ENCODE measurements at regions not wholly inside any gene's neighbourhood (a gene's known extent, or its start where the extent isn't known, plus 50 kb on each side); places are given as distances from the start of the nearest gene placed in this dataset.

DNA sequence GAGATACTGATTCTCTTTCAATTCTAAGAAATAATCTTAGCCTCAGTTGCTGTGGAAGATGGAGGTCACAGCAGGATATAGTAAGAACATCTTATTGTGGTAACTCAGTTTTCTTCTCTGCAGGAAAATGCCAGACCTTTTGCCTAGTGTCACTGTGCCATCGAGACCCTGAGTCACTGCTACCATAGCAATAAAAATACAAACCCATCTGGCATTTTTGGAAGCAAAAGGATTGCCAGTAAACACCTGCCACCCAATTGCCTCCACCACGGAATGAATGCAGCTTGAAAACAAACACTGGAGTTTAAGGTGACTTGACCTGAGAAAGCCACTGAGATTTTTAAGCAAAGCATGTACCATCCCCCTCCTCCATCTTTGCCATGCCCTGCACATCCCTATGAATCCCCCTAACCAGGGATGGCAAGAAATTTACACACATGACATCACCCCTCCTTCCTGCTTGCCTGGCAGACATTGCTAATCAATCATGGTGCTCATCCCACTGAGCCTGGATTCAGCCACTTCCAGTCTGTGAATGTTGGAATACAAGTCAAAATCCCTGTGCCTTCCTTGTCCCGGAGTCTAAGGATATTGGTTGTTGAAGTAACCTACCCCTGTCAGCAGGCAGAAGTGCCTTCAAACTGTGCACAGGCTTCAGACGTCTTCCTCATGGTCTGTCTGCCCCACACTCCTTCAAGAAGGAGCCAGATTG is 59.6 kb upstream of the MAMLD1 start:
- ATAC-seq, result no peak
- H3K36me3 ChIP-seq (replicated peaks in 1 of 2; ENCODE audit: insufficient read depth in 1 of 2, low read depth in 2 of 2), result no peaks in the 10 kb centered on the region
- H3K27ac ChIP-seq, result no peak overlapping the region
- intact Hi-C loops (cut with DNase I), result no loop called here
- no peaks in the 10 kb centered on the region for H3K4me1 ChIP-seq
- no peak for DNase-seq
- no peaks in the 10 kb centered on the region for H3K27me3 ChIP-seq
- TF ChIP-seq, protein P1, sequence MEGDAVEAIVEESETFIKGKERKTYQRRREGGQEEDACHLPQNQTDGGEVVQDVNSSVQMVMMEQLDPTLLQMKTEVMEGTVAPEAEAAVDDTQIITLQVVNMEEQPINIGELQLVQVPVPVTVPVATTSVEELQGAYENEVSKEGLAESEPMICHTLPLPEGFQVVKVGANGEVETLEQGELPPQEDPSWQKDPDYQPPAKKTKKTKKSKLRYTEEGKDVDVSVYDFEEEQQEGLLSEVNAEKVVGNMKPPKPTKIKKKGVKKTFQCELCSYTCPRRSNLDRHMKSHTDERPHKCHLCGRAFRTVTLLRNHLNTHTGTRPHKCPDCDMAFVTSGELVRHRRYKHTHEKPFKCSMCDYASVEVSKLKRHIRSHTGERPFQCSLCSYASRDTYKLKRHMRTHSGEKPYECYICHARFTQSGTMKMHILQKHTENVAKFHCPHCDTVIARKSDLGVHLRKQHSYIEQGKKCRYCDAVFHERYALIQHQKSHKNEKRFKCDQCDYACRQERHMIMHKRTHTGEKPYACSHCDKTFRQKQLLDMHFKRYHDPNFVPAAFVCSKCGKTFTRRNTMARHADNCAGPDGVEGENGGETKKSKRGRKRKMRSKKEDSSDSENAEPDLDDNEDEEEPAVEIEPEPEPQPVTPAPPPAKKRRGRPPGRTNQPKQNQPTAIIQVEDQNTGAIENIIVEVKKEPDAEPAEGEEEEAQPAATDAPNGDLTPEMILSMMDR (IDR thresholded peaks at IDR 0.05), result no peak
- no peak for TF ChIP-seq POLR2A (IDR thresholded peaks at IDR 0.05)
- WGBS, 2 donors, result 78 to 79% methylated on average over 2 to 4 of the region's 4 CpGs
- no peak overlapping the region for H3K4me3 ChIP-seq
- H3K9me3 ChIP-seq, result no peaks in the 10 kb centered on the region

DNA sequence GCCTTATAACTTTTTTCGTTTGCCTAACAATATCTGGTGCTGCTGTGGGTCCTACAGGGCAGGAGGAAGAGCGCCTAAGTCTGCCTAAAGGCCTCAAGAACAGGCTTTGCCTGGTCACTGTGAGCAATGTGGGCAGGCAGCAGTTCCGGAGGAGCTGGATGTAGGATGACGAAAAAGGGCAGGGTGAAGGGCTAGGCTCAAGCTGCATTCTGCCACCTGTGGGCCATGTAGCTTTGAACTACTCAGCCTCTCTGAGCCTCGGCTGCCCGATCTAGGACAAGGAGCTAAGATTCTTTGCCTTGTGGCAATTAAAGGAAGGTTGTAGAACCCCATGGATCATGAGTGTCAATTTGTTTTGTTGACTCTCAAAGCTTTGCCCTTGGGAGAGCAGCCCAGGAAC is 57.1 kb upstream of the MAMLD1 start:
- H3K27ac ChIP-seq, result no peak overlapping the region
- ATAC-seq (no peak), DNase-seq (no peak)
- no peaks in the 10 kb centered on the region for H3K36me3 ChIP-seq (replicated peaks in 1 of 2; ENCODE audit: insufficient read depth in 1 of 2, low read depth in 2 of 2)
- whole genome bisulfite sequencing, 2 donors, result 82 to 88% methylated on average over 4 to 6 of the region's 6 CpGs
- no peaks in the 10 kb centered on the region for H3K27me3 ChIP-seq
- TF ChIP-seq, protein P1 (IDR thresholded peaks at IDR 0.05), result no peak
- TF ChIP-seq POLR2A (IDR thresholded peaks at IDR 0.05), result no peak
- H3K4me3 ChIP-seq, result no peak overlapping the region
- H3K9me3 ChIP-seq, result no peaks in the 10 kb centered on the region
- no peaks in the 10 kb centered on the region for H3K4me1 ChIP-seq
- intact Hi-C loops (cut with DNase I), result no loop called here

DNA sequence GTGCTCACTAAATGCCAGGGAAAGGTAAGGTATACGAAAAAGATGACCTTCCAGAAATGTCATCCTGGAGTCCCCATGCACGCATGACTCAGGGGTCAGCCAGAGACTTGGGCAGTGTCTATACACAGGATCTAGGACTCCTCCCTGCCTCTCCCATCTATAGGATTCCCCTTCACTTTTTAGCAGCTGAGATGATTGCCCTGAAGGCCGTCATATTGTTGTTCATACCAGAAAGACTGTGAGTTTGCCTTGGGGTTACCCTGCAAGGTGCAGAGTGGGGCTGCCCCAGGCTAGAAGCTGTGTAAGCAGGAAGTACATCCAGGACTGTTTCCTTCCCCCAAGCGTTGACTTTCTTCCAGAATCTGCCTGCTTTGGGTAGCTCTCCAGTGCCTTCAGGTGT is 55.1 kb upstream of the MAMLD1 start:
- no peaks in the 10 kb centered on the region for H3K36me3 ChIP-seq (replicated peaks in 1 of 2; ENCODE audit: insufficient read depth in 1 of 2, low read depth in 2 of 2)
- H3K4me3 ChIP-seq, result no peak overlapping the region
- WGBS, 2 donors, result 95% methylated on average over 2 of the region's 4 CpGs; no CpG with 5 or more reads in 1 of the 2 donors
- no peak overlapping the region for H3K27ac ChIP-seq
- ATAC-seq (no peak), DNase-seq (no peak)
- intact Hi-C loops (cut with DNase I), result no loop called here
- no peaks in the 10 kb centered on the region for H3K27me3 ChIP-seq
- H3K4me1 ChIP-seq, result no peaks in the 10 kb centered on the region
- TF ChIP-seq POLR2A (IDR thresholded peaks at IDR 0.05), result no peak
- TF ChIP-seq, protein P1 (IDR thresholded peaks at IDR 0.05), result no peak
- H3K9me3 ChIP-seq, result no peaks in the 10 kb centered on the region

DNA sequence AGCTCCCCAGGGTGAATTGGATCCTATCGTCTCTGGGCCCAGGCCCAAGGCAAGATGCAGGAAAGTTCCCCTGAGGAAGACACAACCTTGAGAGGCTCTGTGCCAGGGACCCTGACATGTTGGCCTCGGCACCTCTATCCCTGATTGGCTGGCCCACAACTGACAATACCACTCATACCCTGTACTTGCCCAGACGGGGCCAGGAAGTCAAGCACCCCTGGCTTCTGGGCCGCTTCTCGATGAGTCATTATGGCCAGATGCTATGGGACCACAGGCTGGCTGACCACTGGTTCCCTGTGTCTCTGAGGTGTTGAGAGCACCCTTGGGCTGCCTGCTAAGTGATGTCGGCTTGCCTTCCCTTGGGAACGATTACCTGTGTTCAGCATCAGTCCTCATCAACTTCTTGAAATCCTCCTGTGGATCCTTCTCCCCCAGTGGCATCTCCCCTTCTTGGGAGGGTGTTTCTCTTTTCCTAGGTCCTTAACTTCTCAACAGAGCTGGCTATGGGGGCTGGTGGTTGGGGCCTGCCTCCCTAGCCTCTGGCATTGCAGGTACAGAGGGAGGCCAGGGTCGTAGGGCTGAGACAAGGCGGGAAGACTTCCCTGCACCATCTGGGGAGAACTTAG is 54.5 kb upstream of the MAMLD1 start:
- intact Hi-C loops (cut with DNase I), result no loop called here
- ATAC-seq, result no peak
- Histone ChIP-seq H3K4me1 (no peaks in the 10 kb centered on the region), H3K9me3 (no peaks in the 10 kb centered on the region), H3K27me3 (no peaks in the 10 kb centered on the region), H3K4me3 (no peak overlapping the region), H3K36me3 (replicated peaks in 1 of 2; ENCODE audit: insufficient read depth in 1 of 2, low read depth in 2 of 2) (no peaks in the 10 kb centered on the region), H3K27ac (no peak overlapping the region)
- no peak for DNase-seq
- TF ChIP-seq, protein P1 (IDR thresholded peaks at IDR 0.05), result no peak
- TF ChIP-seq POLR2A (IDR thresholded peaks at IDR 0.05), result no peak
- WGBS, 2 donors, result 75 to 100% methylated on average over 4 to 9 of the region's 9 CpGs

DNA sequence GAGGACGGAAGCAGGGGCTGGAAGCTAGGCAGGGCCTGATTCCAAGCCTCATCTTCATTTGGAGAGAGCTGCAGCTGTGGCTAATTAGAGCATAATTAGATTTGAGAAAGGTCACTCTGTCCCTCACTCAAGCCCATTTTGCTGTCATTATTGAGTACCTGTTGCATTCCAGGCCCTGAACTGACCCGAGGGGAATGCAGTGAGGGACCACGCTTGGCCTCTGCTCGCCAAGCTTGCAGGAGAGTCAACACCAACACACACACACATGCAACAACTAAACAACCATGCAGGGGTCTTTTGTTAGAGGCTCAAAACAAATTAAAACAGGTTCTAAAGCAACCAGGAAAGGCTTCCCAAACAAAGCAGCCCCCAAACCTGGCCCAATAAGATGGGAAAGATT is 52.7 kb upstream of the MAMLD1 start:
- H3K4me1 ChIP-seq, result no peaks in the 10 kb centered on the region
- TF ChIP-seq, protein P1 (IDR thresholded peaks at IDR 0.05), result no peak
- TF ChIP-seq POLR2A (IDR thresholded peaks at IDR 0.05), result no peak
- H3K4me3 ChIP-seq, result no peak overlapping the region
- DNase-seq, result no peak
- WGBS, 2 donors, result 96% methylated on average over 4 of the region's 4 CpGs
- intact Hi-C loops (cut with DNase I), result no loop called here
- no peak overlapping the region for H3K27ac ChIP-seq
- ATAC-seq, result no peak
- no peaks in the 10 kb centered on the region for H3K9me3 ChIP-seq
- no peaks in the 10 kb centered on the region for H3K36me3 ChIP-seq (replicated peaks in 1 of 2; ENCODE audit: insufficient read depth in 1 of 2, low read depth in 2 of 2)
- H3K27me3 ChIP-seq, result no peaks in the 10 kb centered on the region
